GM18867 (cell line): ENCODE measurements at regions not wholly inside any gene's neighbourhood (a gene's known extent, or its start where the extent isn't known, plus 50 kb on each side); places are given as distances from the start of the nearest gene placed in this dataset.

ENCODE experiments used
- ATAC-seq: cut with Tn5 transposase; IDR thresholded peaks from one replicate; pipeline ENCODE4 v1.9.1; 2021; ENCODE audit warnings: mild to moderate bottlenecking, moderate library complexity; ENCODE audit not compliant: unreplicated experiment

GRCh38 chr20:17819395-17820093 lies 119.8 kb downstream of the BANF2 start:
- no peak for ATAC-seq

GRCh38 chr20:17818187-17818586 lies 118.4 kb downstream of the BANF2 start:
- no peak for ATAC-seq

- ATAC-seq = no peak
Measured at GRCh38 chr20:17816804-17817587, 117.2 kb downstream of the BANF2 start.

GRCh38 chr20:17811628-17811965 lies 111.8 kb downstream of the BANF2 start:
- ATAC-seq = no peak

GRCh38 chr20:17810847-17811627 lies 111.3 kb downstream of the BANF2 start:
- no peak for ATAC-seq

GRCh38 chr20:17810062-17810631 lies 110.4 kb downstream of the BANF2 start:
- no peak for ATAC-seq

- ATAC-seq = no peak
Measured at GRCh38 chr20:17809362-17810061, 109.7 kb downstream of the BANF2 start.

GRCh38 chr20:17808782-17809181 lies 109.0 kb downstream of the BANF2 start:
- no peak for ATAC-seq

- ATAC-seq = no peak
Measured at GRCh38 chr20:17808357-17808756, 108.6 kb downstream of the BANF2 start.

- ATAC-seq = no peak
Measured at GRCh38 chr20:17807651-17808050, 107.9 kb downstream of the BANF2 start.

GRCh38 chr20:17806739-17807441 lies 107.1 kb downstream of the BANF2 start:
- ATAC-seq = no peak

- no peak for ATAC-seq
Measured at GRCh38 chr20:17806107-17806506, 106.3 kb downstream of the BANF2 start.

GRCh38 chr20:17803765-17804164 lies 104.0 kb downstream of the BANF2 start:
- ATAC-seq = no peak

GRCh38 chr20:17799575-17800227 lies 99.9 kb downstream of the BANF2 start:
- no peak for ATAC-seq

GRCh38 chr20:17798601-17799000 lies 98.8 kb downstream of the BANF2 start:
- no peak for ATAC-seq

- no peak for ATAC-seq
Measured at GRCh38 chr20:17797579-17797978, 97.8 kb downstream of the BANF2 start.

- no peak for ATAC-seq
Measured at GRCh38 chr20:17797161-17797560, 97.4 kb downstream of the BANF2 start.

GRCh38 chr20:17796091-17796563 lies 96.4 kb downstream of the BANF2 start:
- no peak for ATAC-seq

GRCh38 chr20:17795501-17796071 lies 95.8 kb downstream of the BANF2 start:
- no peak for ATAC-seq
